ENCODE measurements at regions not wholly inside any gene's neighbourhood (a gene's known extent, or its start where the extent isn't known, plus 50 kb on each side); places are given as distances from the start of the nearest gene placed in this dataset.

GRCh38 chr2:2801458-2801857 is 470.4 kb upstream of the MYT1L start:
- H3K4me2 ChIP-seq = no peak overlapping the region
- ChIA-PET CTCF (interaction anchor here (1.1 kb wide), 1 partner anchor 501 kb away, joined by 3 read pairs; no protein-coding TSS in a partner anchor), POLR2A (no interaction called here)
- no peaks in the 10 kb centered on the region for H4K20me1 ChIP-seq (ENCODE audit: insufficient read depth)
- H3K9me2 ChIP-seq = no peaks in the 10 kb centered on the region
- TF ChIP-seq FOXJ3 (CRISPR knock-in tag; IDR thresholded peaks at IDR 0.05) (0 out of 2 replicates have a peak, but pooled peaks have one; percentile 43), RCOR1 (IDR thresholded peaks at IDR 0.05; ENCODE audit: low read length) (peak; percentile 82), NRF1 (IDR thresholded peaks at IDR 0.05; ENCODE audit: low read depth, low read length) (no peak), POLR2AphosphoS5 (IDR thresholded peaks at IDR 0.05; ENCODE audit: low read depth, low read length) (no peak), MAX (IDR thresholded peaks at IDR 0.05; ENCODE audit: low read depth) (no peak), GATA2 (CRISPR knock-in tag; IDR thresholded peaks at IDR 0.05) (peak; percentile 53), RAD21 (IDR thresholded peaks at IDR 0.05; ENCODE audit: low read length) (peak; percentile 39), CHD2 (IDR thresholded peaks at IDR 0.05; ENCODE audit: low read length, partially characterized antibody) (peak; percentile 42), EP300 (IDR thresholded peaks at IDR 0.05; ENCODE audit: borderline replicate concordance in 1 of 2, low read depth in 1 of 2, low read length in 1 of 2) (peak in 1 of 2 experiments; percentile 44; a peak in 1 of 4 replicates), JUND (IDR thresholded peaks at IDR 0.05) (no peak)
- WGBS (ENCODE audit: low lambda C conversion rate) = 13% methylated on average over 3 of the region's 3 CpGs
- no peak overlapping the region for H3K9ac ChIP-seq
- no peaks in the 10 kb centered on the region for H3F3A ChIP-seq (replicated peaks; ENCODE audit: insufficient read depth)
- no peak overlapping the region for H3K4me3 ChIP-seq (ENCODE audit: low read depth in 2 of 2, low read length in 1 of 2)
- no peaks in the 10 kb centered on the region for H3K27me3 ChIP-seq (ENCODE audit: insufficient read depth)
- H3K36me3 ChIP-seq (replicated peaks in 1 of 2; ENCODE audit: control insufficient read depth in 1 of 2, insufficient read depth in 2 of 2, low read length in 1 of 2) = no peaks in the 10 kb centered on the region
- DNase-seq = peak; percentile 73
- H3K79me2 ChIP-seq (ENCODE audit: insufficient read depth) = no peaks in the 10 kb centered on the region
- no peak overlapping the region for H2AFZ ChIP-seq (ENCODE audit: low read depth)
- no peaks in the 10 kb centered on the region for H3K9me3 ChIP-seq
- H3K4me1 ChIP-seq (ENCODE audit: control insufficient read depth in 1 of 2, insufficient read depth in 2 of 2, low read depth in 1 of 2, low read length in 1 of 2) = no peaks in the 10 kb centered on the region
- H3K27ac ChIP-seq (ENCODE audit: low read depth in 2 of 2, low read length in 1 of 2) = no peak overlapping the region

- H2AFZ ChIP-seq (ENCODE audit: low read depth) = no peak overlapping the region
- no peaks in the 10 kb centered on the region for H3K4me1 ChIP-seq (ENCODE audit: control insufficient read depth in 1 of 2, insufficient read depth in 2 of 2, low read depth in 1 of 2, low read length in 1 of 2)
- CTCF ChIA-PET = interaction anchor here (1.1 kb wide), 1 partner anchor 502 kb away, joined by 3 read pairs; no protein-coding TSS in a partner anchor
- no peaks in the 10 kb centered on the region for H3F3A ChIP-seq (replicated peaks; ENCODE audit: insufficient read depth)
- no peak overlapping the region for H3K4me3 ChIP-seq (ENCODE audit: low read depth in 2 of 2, low read length in 1 of 2)
- no peaks in the 10 kb centered on the region for H3K79me2 ChIP-seq (ENCODE audit: insufficient read depth)
- no peaks in the 10 kb centered on the region for H3K36me3 ChIP-seq (replicated peaks in 1 of 2; ENCODE audit: control insufficient read depth in 1 of 2, insufficient read depth in 2 of 2, low read length in 1 of 2)
- H3K9me2 ChIP-seq = no peaks in the 10 kb centered on the region
- H3K9me3 ChIP-seq = no peaks in the 10 kb centered on the region
- H3K27me3 ChIP-seq (ENCODE audit: insufficient read depth) = no peaks in the 10 kb centered on the region
- 22% methylated on average over 3 of the region's 3 CpGs for WGBS (ENCODE audit: low lambda C conversion rate)
- H3K4me2 ChIP-seq = no peak overlapping the region
- no peaks in the 10 kb centered on the region for H4K20me1 ChIP-seq (ENCODE audit: insufficient read depth)
- H3K9ac ChIP-seq = no peak overlapping the region
- TF ChIP-seq SMC3 (IDR thresholded peaks at IDR 0.05; ENCODE audit: low read depth, low read length) (no peak), POLR2AphosphoS5 (IDR thresholded peaks at IDR 0.05; ENCODE audit: low read depth, low read length) (no peak), FOSL2 (IDR thresholded peaks at IDR 0.05; ENCODE audit: borderline replicate concordance, low read depth) (no peak)
- no peak overlapping the region for H3K27ac ChIP-seq (ENCODE audit: low read depth in 2 of 2, low read length in 1 of 2)
- no peak for DNase-seq
- POLR2A ChIA-PET = no interaction called here
These were observed 469.6 kb upstream of the MYT1L start for GRCh38 chr2:2800697-2801096.

- ChIA-PET POLR2A (no interaction called here), CTCF (no interaction called here)
- Histone ChIP-seq H2AFZ (ENCODE audit: low read depth) (no peak overlapping the region), H3K4me1 (ENCODE audit: control insufficient read depth in 1 of 2, insufficient read depth in 2 of 2, low read depth in 1 of 2, low read length in 1 of 2) (no peaks in the 10 kb centered on the region), H3K79me2 (ENCODE audit: insufficient read depth) (no peaks in the 10 kb centered on the region), H3K4me2 (no peak overlapping the region), H4K20me1 (ENCODE audit: insufficient read depth) (no peaks in the 10 kb centered on the region), H3K27ac (ENCODE audit: low read depth in 2 of 2, low read length in 1 of 2) (no peak overlapping the region), H3K9me2 (no peaks in the 10 kb centered on the region), H3K4me3 (ENCODE audit: low read depth in 2 of 2, low read length in 1 of 2) (no peak overlapping the region), H3K36me3 (replicated peaks in 1 of 2; ENCODE audit: control insufficient read depth in 1 of 2, insufficient read depth in 2 of 2, low read length in 1 of 2) (no peaks in the 10 kb centered on the region), H3K9ac (no peak overlapping the region), H3K9me3 (no peaks in the 10 kb centered on the region), H3F3A (replicated peaks; ENCODE audit: insufficient read depth) (no peaks in the 10 kb centered on the region), H3K27me3 (ENCODE audit: insufficient read depth) (no peaks in the 10 kb centered on the region)
- 2% methylated on average over 1 of the region's 1 CpG for WGBS (ENCODE audit: low lambda C conversion rate)
- DNase-seq = no peak
- TF ChIP-seq ELF1 (IDR thresholded peaks at IDR 0.05) (no peak), RXRA (IDR thresholded peaks at IDR 0.05; ENCODE audit: borderline replicate concordance, low read depth) (no peak), FOXM1 (IDR thresholded peaks at IDR 0.05; ENCODE audit: low read depth) (no peak), USF2 (IDR thresholded peaks at IDR 0.05; ENCODE audit: borderline replicate concordance, low read depth, low read length) (no peak), POLR2AphosphoS5 (IDR thresholded peaks at IDR 0.05; ENCODE audit: low read depth, low read length) (no peak), EZH2phosphoT487 (IDR thresholded peaks at IDR 0.05; ENCODE audit: borderline replicate concordance, low read depth) (no peak), CHD2 (IDR thresholded peaks at IDR 0.05; ENCODE audit: low read length, partially characterized antibody) (no peak), GABPA (IDR thresholded peaks at IDR 0.05; ENCODE audit: low read depth) (no peak), RFX5 (IDR thresholded peaks at IDR 0.05; ENCODE audit: low read length) (no peak), USF1 (IDR thresholded peaks at IDR 0.05; ENCODE audit: borderline replicate concordance, low read depth) (no peak), MXI1 (IDR thresholded peaks at IDR 0.05; ENCODE audit: low read depth, low read length) (no peak)
These were observed 468.9 kb upstream of the MYT1L start for GRCh38 chr2:2800001-2800400.
